Fibroblast of skin of scalp (primary cell): ENCODE measurements at regions not wholly inside any gene's neighbourhood (a gene's known extent, or its start where the extent isn't known, plus 50 kb on each side); places are given as distances from the start of the nearest gene placed in this dataset.
A peak's percentile ranks its signal among the peaks of the same experiment; 100 is the strongest.

Experiments
- DNase-seq: peaks from one replicate; pipeline ENCODE4 v3.0.0-alpha.2; 2013

- DNase-seq = no peak
Measured at GRCh38 chr6:165081944-165082532, 227.4 kb downstream of the C6orf118 start.

- DNase-seq = no peak
Measured at GRCh38 chr6:165077876-165078275, 231.5 kb downstream of the C6orf118 start.

- no peak for DNase-seq
Measured at GRCh38 chr6:165071906-165072305, 237.5 kb downstream of the C6orf118 start.

GRCh38 chr6:165060720-165061119, 248.7 kb downstream of the C6orf118 start:
- peak; percentile 13 for DNase-seq

DNA sequence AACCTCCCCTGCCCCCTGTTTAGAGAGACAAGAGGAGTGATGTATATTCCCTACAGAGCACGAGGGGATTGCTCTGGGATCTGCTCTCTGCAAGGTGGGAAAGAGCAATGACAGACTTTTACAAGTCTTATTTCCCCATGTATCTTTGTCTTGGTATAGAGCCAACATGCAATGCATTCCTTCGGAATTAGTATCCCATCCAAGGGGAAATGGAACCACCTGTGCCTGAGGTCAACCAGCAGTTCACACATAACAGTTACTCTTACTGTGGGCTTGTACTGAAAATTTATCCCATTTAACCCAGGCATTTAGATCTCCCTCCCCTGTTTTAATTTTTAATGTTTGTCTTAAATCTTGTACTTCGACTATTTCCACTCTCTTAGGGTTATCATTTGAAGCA, 250.4 kb downstream of the C6orf118 start:
- no peak for DNase-seq

DNA sequence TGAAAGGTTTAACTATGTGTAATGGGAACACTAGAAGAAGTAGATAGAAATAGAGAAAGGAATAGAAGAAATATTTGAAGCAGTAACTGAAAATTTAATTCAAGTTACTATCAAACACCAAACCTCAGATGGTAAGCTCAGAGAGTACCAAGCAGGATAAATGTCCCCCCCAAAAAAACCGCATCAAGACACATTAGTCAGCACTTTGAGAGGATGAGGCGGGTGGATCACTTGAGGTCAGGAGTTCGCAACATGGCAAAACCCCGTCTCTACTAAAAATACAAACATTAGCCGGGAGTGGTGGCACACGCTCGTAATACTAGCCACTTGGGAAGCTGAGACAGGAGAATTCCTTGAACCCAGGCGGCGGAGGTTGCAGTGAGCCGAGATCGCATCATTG, 253.1 kb downstream of the C6orf118 start:
- DNase-seq = no peak

GRCh38 chr6:165055231-165055630, 254.2 kb downstream of the C6orf118 start:
- peak; percentile 14 for DNase-seq

DNA sequence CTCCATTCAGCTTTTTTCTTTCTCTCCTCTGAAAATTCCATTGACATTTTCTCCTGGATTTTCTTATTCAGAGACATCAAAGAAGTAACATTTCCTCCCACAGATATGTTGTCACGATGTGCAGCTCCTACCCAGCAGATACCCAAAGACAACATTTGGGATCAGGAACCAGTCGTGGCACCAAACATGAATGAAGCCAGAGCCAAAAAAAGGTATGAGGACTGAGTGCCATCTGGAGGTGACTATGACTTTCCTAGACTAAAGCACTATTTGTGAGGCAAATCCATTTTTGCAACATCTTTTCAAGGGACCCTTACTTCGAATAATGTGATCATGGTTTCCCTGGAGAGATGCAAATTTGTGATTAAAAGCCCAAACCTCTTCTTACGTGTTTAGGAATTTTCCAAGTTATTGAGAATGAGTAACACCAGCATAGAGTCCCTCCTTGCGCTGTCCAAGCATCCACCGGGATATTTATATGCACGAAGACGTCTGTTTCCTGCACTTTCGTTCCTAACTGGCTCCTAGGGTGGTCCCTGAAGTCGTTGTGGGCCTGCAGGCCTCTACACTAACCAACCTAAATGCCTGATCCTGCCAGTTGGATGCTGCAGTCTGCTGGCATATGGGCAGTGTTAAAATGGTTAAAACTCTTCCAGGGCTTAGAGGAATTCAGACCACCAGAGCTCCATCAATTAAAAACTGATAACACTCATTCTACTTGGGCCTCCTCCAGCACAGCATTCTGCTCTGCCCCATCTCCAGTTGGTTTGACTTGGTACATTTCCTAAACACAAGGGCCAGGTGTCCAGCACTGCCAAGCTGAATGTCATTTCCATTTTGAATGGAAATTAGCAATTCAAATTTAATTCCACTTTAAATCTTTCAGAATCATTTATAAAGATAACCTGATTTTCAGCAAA, 256.6 kb downstream of the C6orf118 start:
- DNase-seq = no peak

DNA sequence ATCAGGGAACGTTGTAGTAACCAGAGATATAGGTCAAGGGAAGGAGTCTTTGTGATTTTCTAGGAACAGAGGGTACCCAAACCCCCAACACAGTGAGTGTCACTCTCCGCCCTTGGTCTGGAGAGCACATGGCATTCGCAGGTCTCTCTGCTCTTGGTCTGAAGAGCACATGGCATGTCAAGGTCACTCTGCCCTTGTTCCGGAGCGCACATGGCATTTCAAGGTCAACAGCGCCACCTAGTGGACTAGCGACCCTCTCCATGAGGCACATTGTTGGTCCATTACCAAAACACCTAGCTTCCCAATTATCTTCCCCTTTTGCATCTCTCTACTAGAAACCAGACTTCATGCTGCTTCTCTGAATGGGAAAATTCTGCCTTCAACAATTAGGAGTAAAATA, 260.0 kb downstream of the C6orf118 start:
- no peak for DNase-seq

- no peak for DNase-seq
Measured at GRCh38 chr6:165047952-165048351, 261.5 kb downstream of the C6orf118 start.

- DNase-seq = no peak
Measured at GRCh38 chr6:165045631-165046030, 263.8 kb downstream of the C6orf118 start.

GRCh38 chr6:165042912-165043311, 266.5 kb downstream of the C6orf118 start:
- no peak for DNase-seq

GRCh38 chr6:165040440-165040839, 269.0 kb downstream of the C6orf118 start:
- no peak for DNase-seq

GRCh38 chr6:165034271-165034741, 275.1 kb downstream of the C6orf118 start:
- DNase-seq = no peak

DNA sequence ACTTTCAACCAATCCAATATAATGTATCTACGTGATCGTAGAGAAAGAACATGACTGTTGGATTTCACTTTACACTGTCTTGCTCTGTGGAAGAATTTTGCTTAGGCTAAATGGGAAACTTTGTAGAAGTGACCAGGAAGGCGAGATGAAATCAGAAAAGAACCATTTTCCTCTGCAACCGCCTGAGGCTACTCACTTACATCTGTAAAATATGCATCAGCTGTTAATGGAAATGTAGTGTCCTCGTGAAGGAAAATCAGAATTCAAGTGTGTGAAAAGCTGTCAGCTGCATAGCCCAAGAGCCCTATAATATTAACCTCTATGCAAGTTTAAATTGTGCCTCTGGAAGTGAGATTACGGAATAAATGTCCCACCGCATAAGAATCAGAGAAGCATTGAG, 277.9 kb downstream of the C6orf118 start:
- DNase-seq = no peak

GRCh38 chr6:165025040-165025439, 284.4 kb downstream of the C6orf118 start:
- no peak for DNase-seq

GRCh38 chr6:165019681-165020080, 289.7 kb downstream of the C6orf118 start:
- DNase-seq = no peak

GRCh38 chr6:165015676-165016075, 293.7 kb downstream of the C6orf118 start:
- DNase-seq = no peak

GRCh38 chr6:165013701-165014100, 295.7 kb downstream of the C6orf118 start:
- no peak for DNase-seq

- no peak for DNase-seq
Measured at GRCh38 chr6:165012183-165012582, 297.2 kb downstream of the C6orf118 start.

- no peak for DNase-seq
Measured at GRCh38 chr6:165010556-165011535, 298.6 kb downstream of the C6orf118 start.

DNA sequence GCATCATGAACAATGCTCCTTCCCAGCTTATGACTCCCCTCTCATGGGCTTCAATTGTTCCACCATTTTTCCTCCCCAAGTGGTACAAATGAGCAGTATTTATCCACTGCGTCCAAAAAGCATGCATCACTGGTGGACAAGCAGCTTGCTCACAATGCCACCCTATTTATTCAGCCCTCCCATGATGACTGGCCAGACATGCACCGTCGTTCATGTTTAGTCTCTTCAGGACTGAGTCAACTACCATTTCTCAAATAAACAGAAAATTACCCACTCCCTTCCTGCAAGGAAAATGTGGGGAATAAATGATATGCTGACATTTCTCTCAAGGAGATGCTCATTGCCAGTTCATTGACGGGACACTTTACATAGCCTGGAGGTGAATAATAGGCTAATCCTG, 300.4 kb downstream of the C6orf118 start:
- no peak for DNase-seq

GRCh38 chr6:165002866-165003265, 306.5 kb downstream of the C6orf118 start:
- DNase-seq = no peak
